HepG2 (cell line): ENCODE measurements at regions not wholly inside any gene's neighbourhood (a gene's known extent, or its start where the extent isn't known, plus 50 kb on each side); places are given as distances from the start of the nearest gene placed in this dataset.

Source experiments
- ATAC-seq: fragments of 200-7000 bp; cut with Tn5 transposase; 3 replicates; pipeline ENCODE4 v1.9.1; 2020; ENCODE audit warnings: mild to moderate bottlenecking, moderate library complexity
- BruUV-seq: library from RNA; stranded (reverse); fragments of 400-500 nt; replicated peaks from 2 replicates; lab custom pipeline; 2021; lab: Mats Ljungman, UMichigan
- CTCF ChIA-PET: fragments of 300-600 bp; formaldehyde crosslinking; extraction: SDS; loops from one replicate; lab custom pipeline; 2021; ENCODE audit warnings: low total read pairs, inconsistent platforms, low intra/inter-chr PET ratio; lab: Yijun Ruan, JAX
- POLR2A ChIA-PET: fragments of 350-600 bp; sonication (Branson Sonifier 250); formaldehyde crosslinking; loops from one replicate; lab custom pipeline; 2020; ENCODE audit warnings: antibody characterized with exemption, inconsistent platforms; lab: Yijun Ruan, JAX
- DNase-seq: peaks from one replicate; pipeline ENCODE4 v3.0.0-alpha.2; 2015; ENCODE audit warnings: low spot score
- FAIRE-seq: peaks from 3 replicates; lab custom pipeline; 2011; peaks lifted over from hg19 to GRCh38; lab: Jason Lieb, UNC
- H2AFZ ChIP-seq: one replicate; pipeline ENCODE4 v1.6.1; 2011; ENCODE audit warnings: low read length, inconsistent platforms
- H3K27ac ChIP-seq: fragments of 300-600 bp; 3 replicates; pipeline ENCODE4 v1.8.0; 2011; ENCODE audit warnings: mixed run types, mild to moderate bottlenecking, mixed read lengths, low read length, inconsistent platforms; ENCODE audit not compliant: insufficient read depth; ENCODE audit errors: extremely low read length
- H3K27me3 ChIP-seq, 2 experiments: fragments of 200-600 bp in 1 of 2; 2 replicates in 1 of 2; 3 replicates in 1 of 2; pipeline versions ENCODE4 v1.6.0 to v1.8.0; 2011; ENCODE audit warnings: low read length in 2 of 2, mild to moderate bottlenecking in 2 of 2, moderate library complexity in 2 of 2, inconsistent platforms in 1 of 2; ENCODE audit not compliant: insufficient read depth in 2 of 2, control insufficient read depth in 1 of 2
- H3K36me3 ChIP-seq, 2 experiments: fragments of 200-600 bp in 1 of 2; replicated peaks in 1 of 2; 2 replicates in 1 of 2; 3 replicates in 1 of 2; pipeline versions ENCODE4 v1.5.1 to v1.8.0; 2011; ENCODE audit warnings: low read length in 2 of 2, inconsistent platforms in 1 of 2; ENCODE audit not compliant: insufficient read depth in 2 of 2, control insufficient read depth in 1 of 2
- H3K4me1 ChIP-seq: 2 replicates; pipeline ENCODE4 v1.5.1; 2012; ENCODE audit warnings: low read length, inconsistent platforms; ENCODE audit not compliant: insufficient read depth
- H3K4me2 ChIP-seq: 2 replicates; pipeline ENCODE4 v1.6.0; 2011; ENCODE audit warnings: low read depth, low read length, inconsistent platforms
- H3K4me3 ChIP-seq, 3 experiments: fragments of 200-600 bp in 1 of 3; sonication (generic), shearing (Covaris generic) in 1 of 3; replicated peaks in 1 of 3; 2 replicates each; pipeline ENCODE4 v1.5.1; 2011 to 2016; ENCODE audit warnings: low read length in 3 of 3, inconsistent platforms in 2 of 3, low read depth in 2 of 3, mild to moderate bottlenecking in 2 of 3, control low read depth in 1 of 3, mixed read lengths in 1 of 3; ENCODE audit not compliant: insufficient read depth in 1 of 3
- H3K79me2 ChIP-seq: one replicate; pipeline ENCODE4 v1.6.1; 2011; ENCODE audit warnings: low read length, inconsistent platforms; ENCODE audit not compliant: insufficient read depth
- H3K9ac ChIP-seq: 2 replicates; pipeline ENCODE4 v1.6.0; 2011; ENCODE audit warnings: mild to moderate bottlenecking, low read depth, low read length, inconsistent platforms; ENCODE audit not compliant: insufficient read depth
- H3K9me3 ChIP-seq: 2 replicates; pipeline ENCODE4 v1.5.1; 2012; ENCODE audit warnings: mild to moderate bottlenecking, low read length
- H4K20me1 ChIP-seq: 2 replicates; pipeline ENCODE4 v1.6.0; 2011; ENCODE audit warnings: inconsistent platforms, mild to moderate bottlenecking, low read length, moderate library complexity; ENCODE audit not compliant: insufficient read depth
- AGO1 ChIP-seq: fragments of 200-400 bp; formaldehyde crosslinking; IDR thresholded peaks from 2 replicates; pipeline ENCODE4 v1.6.1; 2017; ENCODE audit warnings: mild to moderate bottlenecking, low read depth, low read length, moderate library complexity; ENCODE audit not compliant: poor library complexity, severe bottlenecking
- AGO2 ChIP-seq: fragments of 200-400 bp; formaldehyde crosslinking; optimal IDR thresholded peaks from 2 replicates; pipeline ENCODE3; 2017; ENCODE audit warnings: mild to moderate bottlenecking, low read depth, low read length, moderate library complexity
- ELF3 ChIP-seq: IDR thresholded peaks from 2 replicates; pipeline ENCODE4 v1.6.1; 2016; ENCODE audit warnings: missing genetic modification reagents, missing compliant biosample characterization
- HOXA9 ChIP-seq: sonication (generic); formaldehyde crosslinking; IDR thresholded peaks from 2 replicates; pipeline ENCODE4 v1.8.1; 2022; ENCODE audit warnings: missing genetic modification reagents, mild to moderate bottlenecking, moderate library complexity, borderline replicate concordance
- JARID2 ChIP-seq: sonication (generic); formaldehyde crosslinking; IDR thresholded peaks from 2 replicates; pipeline ENCODE4 v1.8.1; 2023; ENCODE audit warnings: missing genetic modification reagents, inconsistent platforms; ENCODE audit not compliant: insufficient replicate concordance
- MAFF ChIP-seq: IDR thresholded peaks from 2 replicates; pipeline ENCODE4 v1.6.1; 2011; ENCODE audit warnings: low read depth, low read length, improper control_type of control experiment
- MAFK ChIP-seq, 2 experiments: IDR thresholded peaks in 1 of 2; conservative IDR thresholded peaks in 1 of 2; 2 replicates each; pipeline ENCODE4 v1.6.1; 2011; ENCODE audit warnings: improper control_type of control experiment in 2 of 2, low read length in 2 of 2
- MIER3 ChIP-seq: IDR thresholded peaks from 2 replicates; pipeline ENCODE4 v1.6.1; 2016; ENCODE audit warnings: missing compliant biosample characterization, borderline replicate concordance
- NFE2L2 ChIP-seq: fragments of 150-350 bp; IDR thresholded peaks from 2 replicates; pipeline ENCODE4 v1.6.1; 2014; ENCODE audit warnings: low read length
- SMAD1 ChIP-seq: sonication (generic); formaldehyde crosslinking; IDR thresholded peaks from 2 replicates; pipeline ENCODE4 v1.4.0; 2020; ENCODE audit warnings: missing genetic modification reagents, low read depth, mild to moderate bottlenecking, borderline replicate concordance
- TAF15 ChIP-seq: fragments of 200-400 bp; formaldehyde crosslinking; IDR thresholded peaks from one replicate; pipeline ENCODE4 v1.6.1; 2018; ENCODE audit warnings: mild to moderate bottlenecking, low read depth, low read length; ENCODE audit not compliant: poor library complexity, severe bottlenecking
- ZNF24 ChIP-seq: fragments of 450-650 bp; IDR thresholded peaks from 2 replicates; pipeline ENCODE4 v1.6.1; 2017; ENCODE audit warnings: antibody characterized with exemption, mild to moderate bottlenecking
- ZNF253 ChIP-seq: sonication (generic); formaldehyde crosslinking; IDR thresholded peaks from 2 replicates; pipeline ENCODE4 v1.8.0; 2022; ENCODE audit warnings: mild to moderate bottlenecking, missing genetic modification reagents, borderline replicate concordance
- ZNF883 ChIP-seq: sonication (generic); formaldehyde crosslinking; IDR thresholded peaks from 2 replicates; pipeline ENCODE4 v1.5.1; 2020; ENCODE audit warnings: mild to moderate bottlenecking, missing genetic modification reagents; ENCODE audit errors: not compliant biosample characterization
- WGBS: methylation state at CpG from one replicate; pipeline ENCODE4 v1.1.6; 2017; ENCODE audit warnings: low lambda C conversion rate; 5-methylcytosine and 5-hydroxymethylcytosine counted together
- in situ Hi-C: cut with HindIII; loops from 2 replicates; pipeline ENCODE4 v1.10.0; 2017; ENCODE audit warnings: low pct_unique_long_range_greater_than_20kb; ENCODE audit not compliant: extremely low pct_ligation_motif_present
- intact Hi-C: fragments of 100-400 bp; cut with micrococcal nuclease; formaldehyde crosslinking; loops from one replicate; pipeline ENCODE4 v1.10.0; 2022; ENCODE audit not compliant: unreplicated experiment

GRCh38 chr10:108384378-108384777 is 1219.9 kb upstream of the SORCS1 start:
- no TSS peak for BruUV-seq
- Histone ChIP-seq H3K4me1 (no peaks in the 10 kb centered on the region), H3K27me3 (no peaks in the 10 kb centered on the region), H3K9ac (no peak overlapping the region), H3K4me3 (no peak overlapping the region), H4K20me1 (no peaks in the 10 kb centered on the region), H3K79me2 (no peaks in the 10 kb centered on the region), H3K9me3 (peaks cover 66% of the 10 kb centered on the region), H3K4me2 (no peak overlapping the region), H3K36me3 (no peaks in the 10 kb centered on the region), H3K27ac (no peak overlapping the region), H2AFZ (no peak overlapping the region)
- no peak for FAIRE-seq
- ChIA-PET CTCF (no interaction called here), POLR2A (no interaction called here)
- in situ Hi-C loops: no loop called here
- 4% methylated on average over 1 of the region's 1 CpG for WGBS
- intact Hi-C loops: no loop called here
- no peak for DNase-seq
- TF ChIP-seq ZNF253 (CRISPR knock-in tag): no peak
- TF ChIP-seq MIER3: no peak
- no peak for TF ChIP-seq AGO2
- TF ChIP-seq NFE2L2: no peak
- TF ChIP-seq AGO1: no peak
- ATAC-seq: no peak

- intact Hi-C loops: no loop called here
- H3K4me2 ChIP-seq: no peak overlapping the region
- TF ChIP-seq MAFK (conservative IDR thresholded peaks at IDR 0.05 in 1 of 2, IDR thresholded peaks at IDR 0.05 in 1 of 2; ENCODE audit: low read length in 2 of 2) (peak; percentile 78 to 84; a peak in 3 of 4 replicates), TAF15 (no peak), ZNF883 (no peak), MAFF (peak; percentile 79), ELF3 (CRISPR knock-in tag) (no peak), JARID2 (CRISPR knock-in tag) (no peak), HOXA9 (no peak), SMAD1 (CRISPR knock-in tag) (no peak), ZNF24 (no peak)
- TF ChIP-seq, all 625 proteins: peak for 2
- H3K4me3 ChIP-seq: no peak overlapping the region
- no peak overlapping the region for H3K9ac ChIP-seq
- ChIA-PET CTCF (no interaction called here), POLR2A (no interaction called here)
- H3K4me1 ChIP-seq: no peaks in the 10 kb centered on the region
- H3K9me3 ChIP-seq: peaks cover 76% of the 10 kb centered on the region
- in situ Hi-C loops: no loop called here
- ATAC-seq (no peak), DNase-seq (no peak), FAIRE-seq (no peak)
- no peaks in the 10 kb centered on the region for H3K27me3 ChIP-seq
- H3K79me2 ChIP-seq: no peaks in the 10 kb centered on the region
- no TSS peak for BruUV-seq
- no peak overlapping the region for H3K27ac ChIP-seq
- no peaks in the 10 kb centered on the region for H3K36me3 ChIP-seq
- no peak overlapping the region for H2AFZ ChIP-seq
- no peaks in the 10 kb centered on the region for H4K20me1 ChIP-seq
Observed at GRCh38 chr10:108378779-108379178, 1214.3 kb upstream of the SORCS1 start.
